OCI-M1 (cell line): ENCODE measurements at regions not wholly inside any gene's neighbourhood (a gene's known extent, or its start where the extent isn't known, plus 50 kb on each side); places are given as distances from the start of the nearest gene placed in this dataset.
"Not testable (repeated sequence)": the region's sequence is repeated elsewhere in the genome, so short reads cannot be mapped to it uniquely, and the experiment has no call there.

Source experiments
- DNase-seq: peaks from one replicate; lab custom pipeline; 2025; lab: John Stamatoyannopoulos, UW

DNA sequence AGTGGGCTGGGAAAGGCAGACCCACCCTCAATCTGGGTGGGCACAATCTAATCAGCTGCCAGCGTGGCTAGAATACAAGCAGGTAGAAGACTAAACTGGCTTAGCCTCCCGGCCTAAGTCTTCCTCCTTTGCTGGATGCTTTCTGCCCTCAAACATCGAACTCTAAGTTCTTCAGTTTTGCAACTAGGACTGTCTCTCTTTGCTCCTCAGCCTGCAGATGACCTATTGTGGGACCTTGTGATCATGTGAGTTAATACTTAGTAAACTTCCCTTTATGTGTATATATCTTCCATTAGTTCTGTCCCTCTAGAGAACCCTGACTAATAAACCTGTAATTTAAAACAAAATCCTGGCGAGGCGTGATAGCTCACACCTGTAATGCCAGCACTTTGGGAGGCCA is 51.8 kb upstream of the SLC39A8 start:
- not testable (repeated sequence) for DNase-seq

DNA sequence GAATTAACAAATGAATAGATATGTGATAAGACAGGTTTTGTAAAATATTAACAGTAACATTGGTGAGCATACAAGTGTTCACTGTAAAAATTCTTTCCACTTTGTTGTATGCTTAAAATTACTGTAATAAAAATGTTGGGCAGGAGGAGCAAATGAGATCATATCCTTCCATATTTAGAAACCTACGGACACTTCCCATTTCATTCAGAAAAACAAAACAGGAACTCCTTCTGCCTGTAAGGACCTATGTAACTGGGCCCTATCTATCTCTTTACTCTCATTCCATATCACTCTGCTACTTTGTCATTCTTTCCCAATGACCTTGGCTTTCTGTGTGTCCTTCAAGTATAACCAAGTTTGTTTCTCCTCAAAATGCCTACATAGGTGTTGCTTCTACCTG is 53.7 kb upstream of the SLC39A8 start:
- DNase-seq: peak; percentile 64

DNA sequence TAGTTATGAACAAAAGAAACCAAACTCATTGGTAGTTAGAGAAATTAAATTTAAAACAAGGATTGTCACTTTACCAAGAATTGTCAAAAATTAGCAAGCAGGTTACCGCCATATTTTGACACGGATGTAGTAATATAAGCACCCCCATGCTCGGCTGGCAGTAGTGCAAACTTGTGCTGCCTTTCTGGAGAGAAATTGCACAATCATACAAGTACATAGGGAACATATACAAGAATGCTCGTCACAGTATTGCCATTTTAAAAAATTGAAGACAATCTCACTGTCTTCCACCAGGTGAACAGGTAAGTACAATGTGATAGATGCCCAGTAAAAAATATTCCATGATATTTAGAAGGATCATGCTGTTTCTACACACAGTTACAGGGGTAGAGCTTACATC is 55.6 kb upstream of the SLC39A8 start:
- no peak for DNase-seq

GRCh38 chr4:102402223-102402622 is 56.9 kb upstream of the SLC39A8 start:
- DNase-seq: no peak

- DNase-seq: no peak
These were observed 57.8 kb upstream of the SLC39A8 start for GRCh38 chr4:102403116-102403515.

DNA sequence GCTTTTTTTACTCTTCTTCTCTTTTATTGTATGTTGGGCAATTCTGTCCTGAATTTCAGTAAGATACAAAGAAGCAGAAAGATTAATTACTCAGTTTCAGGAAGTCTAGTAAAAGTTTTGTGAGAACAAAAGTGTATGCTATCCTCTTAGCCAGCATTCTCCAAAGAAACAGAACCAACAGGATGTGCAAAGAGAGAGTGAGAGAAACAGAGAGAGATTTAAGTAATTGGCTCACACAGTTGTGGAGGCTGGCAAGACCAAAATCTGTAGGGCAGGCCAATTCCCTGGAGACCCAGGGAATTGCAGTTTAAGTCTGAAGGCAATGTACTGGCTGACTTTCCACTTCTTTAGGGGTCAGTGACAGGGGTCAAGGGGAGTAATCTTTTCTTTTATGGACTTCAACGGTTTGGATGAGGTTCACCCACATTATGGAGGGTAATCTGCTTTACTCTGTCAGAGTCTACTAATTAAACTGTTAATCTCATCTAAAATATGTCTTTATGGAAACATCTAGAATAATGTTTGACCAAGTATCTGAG is 59.2 kb upstream of the SLC39A8 start:
- no peak for DNase-seq

- no peak for DNase-seq
These were observed 60.6 kb upstream of the SLC39A8 start for GRCh38 chr4:102405821-102406401.

DNA sequence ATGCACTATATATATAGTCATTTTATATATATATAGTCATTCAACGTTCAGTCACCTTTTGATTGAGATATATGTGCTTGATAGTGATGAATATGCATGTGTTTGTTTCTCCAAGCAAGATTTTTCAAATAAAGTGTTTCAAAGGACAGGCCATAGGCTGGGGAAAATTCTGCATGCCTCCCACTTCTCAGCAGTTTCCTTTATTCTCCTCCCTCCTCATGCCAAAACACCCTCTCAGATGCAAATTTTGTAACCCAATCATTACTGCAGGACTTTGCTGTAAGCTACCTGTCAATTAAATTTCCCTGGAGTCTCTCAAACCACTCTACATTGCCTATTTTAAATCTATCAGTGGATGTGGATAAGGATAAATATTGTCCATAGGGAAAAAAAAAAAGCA is 65.6 kb upstream of the SLC39A8 start:
- not testable (repeated sequence) for DNase-seq

GRCh38 chr4:102411408-102411807 is 66.1 kb upstream of the SLC39A8 start:
- no peak for DNase-seq

DNA sequence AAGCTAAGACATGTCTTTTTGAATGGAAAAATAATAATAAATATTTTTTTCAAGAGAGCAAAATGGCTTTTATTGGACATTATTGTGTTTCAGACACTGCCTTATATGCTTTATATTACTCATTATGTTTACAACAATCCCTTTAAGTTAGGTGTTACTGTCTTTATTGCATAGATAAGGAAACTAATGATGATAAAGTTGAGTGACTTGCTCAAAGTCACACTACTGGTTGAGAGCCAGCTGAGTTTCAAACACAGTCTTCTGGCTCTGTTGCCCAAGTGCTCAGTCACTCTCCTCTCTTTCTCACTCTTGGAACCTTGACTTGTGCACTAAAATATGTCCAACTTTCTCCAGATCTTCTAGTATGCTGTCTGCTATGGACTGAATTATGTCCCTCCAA is 71.5 kb upstream of the SLC39A8 start:
- DNase-seq: no peak

DNA sequence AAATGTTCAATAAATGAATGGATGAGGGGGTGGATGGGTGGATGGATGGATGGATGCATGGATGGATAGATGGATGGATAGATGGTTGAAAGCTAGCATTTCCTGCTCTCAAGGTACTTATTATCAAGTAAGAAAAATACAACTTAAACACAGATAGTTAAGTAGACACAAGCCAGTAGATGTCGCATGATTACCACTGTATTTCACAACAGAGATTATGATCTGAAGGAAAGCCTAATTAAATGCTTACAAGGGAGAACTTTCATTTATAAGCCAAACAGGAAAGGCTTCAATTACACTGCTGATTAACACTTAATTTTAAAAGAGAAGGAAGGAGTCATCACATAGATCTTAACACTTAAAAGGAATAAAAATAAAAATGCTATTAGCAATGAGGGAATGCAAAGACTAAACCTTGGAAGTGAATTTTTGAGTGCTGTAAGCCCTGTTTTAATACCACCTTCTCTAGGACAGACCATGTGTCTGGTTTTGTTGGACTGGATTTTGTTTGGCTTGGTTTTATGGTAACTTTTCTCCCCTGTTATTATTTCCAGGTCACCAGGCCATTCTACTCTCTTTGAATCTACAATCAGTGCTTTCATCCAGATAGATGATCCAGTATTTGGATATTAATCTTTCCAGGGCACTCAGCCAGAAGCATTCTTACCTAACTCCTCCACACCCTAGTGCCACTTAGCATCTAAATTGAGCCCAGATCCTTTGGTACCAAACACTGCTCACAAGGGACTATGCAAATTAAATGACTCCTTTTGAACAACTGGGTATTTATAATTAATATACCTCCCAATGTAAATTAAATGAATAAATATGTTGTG is 75.5 kb upstream of the SLC39A8 start:
- peak; percentile 23 for DNase-seq

GRCh38 chr4:102422843-102423242 is 77.6 kb upstream of the SLC39A8 start:
- DNase-seq: no peak

DNA sequence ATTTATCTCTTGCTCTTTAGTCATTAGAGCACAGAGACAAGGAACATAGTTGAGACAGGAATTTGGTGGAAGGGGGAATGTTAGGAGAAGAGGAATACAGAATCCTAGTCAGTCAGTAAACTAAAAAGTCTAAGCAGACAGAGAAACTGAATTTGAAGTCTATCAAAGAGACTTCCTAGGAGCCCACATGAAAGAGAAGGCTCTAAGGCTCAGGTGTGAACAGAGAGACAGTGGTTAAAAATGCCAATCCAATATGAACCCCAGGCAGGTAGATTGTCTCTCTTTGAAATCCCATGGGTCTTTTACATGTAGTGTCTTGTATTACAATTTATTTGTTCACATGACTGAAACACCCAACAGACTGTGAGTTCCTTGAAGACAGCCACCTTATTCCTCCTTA is 77.8 kb upstream of the NFKB1 start:
- no peak for DNase-seq

- DNase-seq: no peak
These were observed 73.7 kb upstream of the NFKB1 start for GRCh38 chr4:102427371-102427998.

DNA sequence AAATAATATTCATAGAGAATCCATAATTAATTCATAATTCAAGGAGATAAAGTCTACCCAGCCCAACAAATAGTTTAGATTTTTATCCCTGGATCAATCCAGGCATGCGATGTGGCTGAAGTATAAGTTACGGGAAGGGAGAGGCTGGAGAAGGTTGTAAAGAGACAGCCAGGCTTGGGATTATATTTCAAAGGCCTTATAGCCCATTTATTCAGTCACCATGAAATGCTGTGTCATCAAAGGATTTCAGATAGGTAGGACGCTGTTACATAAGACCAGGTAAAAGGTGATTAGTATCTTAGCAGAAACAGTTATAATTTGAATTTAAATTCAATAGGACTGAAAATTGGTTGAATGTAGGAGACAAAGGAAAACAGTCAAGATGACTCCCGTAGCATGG is 73.0 kb upstream of the NFKB1 start:
- DNase-seq: no peak

DNA sequence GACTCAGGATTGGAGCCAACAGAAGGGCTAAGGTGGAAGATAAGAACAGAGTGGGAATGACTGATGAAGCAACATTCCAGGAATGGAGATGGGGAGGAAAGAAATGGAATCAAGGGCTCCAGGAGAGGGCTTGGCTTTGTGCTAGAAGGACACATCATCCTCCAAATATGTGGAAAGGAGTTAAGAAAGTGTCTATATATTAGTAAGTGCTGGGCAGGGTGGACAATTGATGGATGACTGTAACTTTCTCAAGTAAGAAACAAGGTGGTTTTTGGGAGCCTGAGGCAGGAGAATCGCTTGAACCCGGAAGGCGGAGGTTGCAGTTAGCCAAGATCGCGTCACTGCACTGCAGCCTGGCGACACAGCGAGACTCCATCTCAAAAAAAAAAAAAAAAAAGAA is 71.6 kb upstream of the NFKB1 start:
- DNase-seq: no peak

- DNase-seq: peak; percentile 60
These were observed 70.7 kb upstream of the NFKB1 start for GRCh38 chr4:102430461-102430910.

DNA sequence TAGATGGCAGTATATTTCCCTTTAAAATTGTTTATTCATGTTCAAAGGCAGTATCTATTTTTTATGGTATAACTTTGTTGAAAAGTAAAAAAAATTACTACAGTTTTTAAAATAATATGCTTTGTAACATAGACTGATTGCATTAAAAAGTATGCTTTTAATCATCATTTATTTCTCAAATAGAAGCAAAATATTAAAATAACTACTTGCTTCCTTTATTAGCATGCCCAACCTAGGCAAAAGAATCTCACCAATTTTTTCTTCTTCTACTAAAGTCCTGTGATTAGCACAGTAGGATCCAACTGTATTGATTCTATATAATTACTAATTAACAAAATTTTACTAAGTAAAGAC is 69.6 kb upstream of the NFKB1 start:
- no peak for DNase-seq

GRCh38 chr4:102437111-102437510 is 64.0 kb upstream of the NFKB1 start:
- peak; percentile 53 for DNase-seq

DNA sequence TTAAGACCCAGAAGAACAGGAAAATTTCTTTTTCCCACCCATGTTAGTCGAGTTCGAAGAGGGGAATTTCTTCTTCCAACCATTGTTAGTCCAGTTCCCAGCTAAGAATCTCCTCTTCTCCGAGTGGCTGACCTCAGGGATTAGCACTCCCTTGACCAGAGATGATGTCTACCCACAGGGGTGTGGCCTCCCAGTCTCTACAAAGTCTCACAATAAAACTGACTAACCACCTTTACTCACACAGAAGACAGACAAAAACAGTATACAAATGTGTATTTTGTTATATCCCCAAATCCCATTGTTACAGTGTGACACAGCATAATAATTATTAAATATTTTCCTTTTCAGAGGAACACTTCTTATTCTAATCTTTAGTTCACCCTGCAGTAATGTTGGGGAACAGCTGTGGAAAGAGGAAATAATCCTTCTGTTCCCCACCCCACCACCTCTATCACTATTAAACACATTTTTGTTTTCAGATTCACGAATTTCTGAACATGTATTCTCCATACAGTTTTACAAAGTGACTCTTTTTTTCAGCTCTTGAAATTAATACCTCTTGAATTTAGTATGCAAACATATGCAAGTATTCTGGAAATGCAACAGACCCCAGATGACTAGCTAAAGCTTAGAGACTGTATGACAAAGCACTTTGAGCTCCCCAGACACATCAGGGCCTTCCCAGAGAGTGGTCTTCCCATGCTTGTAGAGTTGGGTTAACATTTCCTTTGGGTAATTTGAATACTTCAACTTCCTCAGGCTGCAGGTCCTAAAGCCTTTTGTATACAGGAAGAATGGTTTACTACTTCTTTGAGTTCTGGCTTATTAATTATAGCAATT is 62.5 kb upstream of the NFKB1 start:
- DNase-seq: peak; percentile 67

- DNase-seq: no peak
These were observed 61.9 kb upstream of the NFKB1 start for GRCh38 chr4:102439236-102439614.

- DNase-seq: peak; percentile 7
These were observed 61.3 kb upstream of the NFKB1 start for GRCh38 chr4:102439812-102440211.
